Activated T-helper 1 cell treated with anti-CD3 and anti-CD28 coated beads, Interleukin-2, amount 50 U/mL, for 16 hours (primary cell): ENCODE measurements at regions not wholly inside any gene's neighbourhood (a gene's known extent, or its start where the extent isn't known, plus 50 kb on each side); places are given as distances from the start of the nearest gene placed in this dataset.

Source experiments
- DNase-seq, 2 donors: peaks; one replicate each; pipeline ENCODE4 v3.0.0-alpha.2; 2020; ENCODE audit warnings: low read depth in 1 of 2, low spot score in 1 of 2

DNA sequence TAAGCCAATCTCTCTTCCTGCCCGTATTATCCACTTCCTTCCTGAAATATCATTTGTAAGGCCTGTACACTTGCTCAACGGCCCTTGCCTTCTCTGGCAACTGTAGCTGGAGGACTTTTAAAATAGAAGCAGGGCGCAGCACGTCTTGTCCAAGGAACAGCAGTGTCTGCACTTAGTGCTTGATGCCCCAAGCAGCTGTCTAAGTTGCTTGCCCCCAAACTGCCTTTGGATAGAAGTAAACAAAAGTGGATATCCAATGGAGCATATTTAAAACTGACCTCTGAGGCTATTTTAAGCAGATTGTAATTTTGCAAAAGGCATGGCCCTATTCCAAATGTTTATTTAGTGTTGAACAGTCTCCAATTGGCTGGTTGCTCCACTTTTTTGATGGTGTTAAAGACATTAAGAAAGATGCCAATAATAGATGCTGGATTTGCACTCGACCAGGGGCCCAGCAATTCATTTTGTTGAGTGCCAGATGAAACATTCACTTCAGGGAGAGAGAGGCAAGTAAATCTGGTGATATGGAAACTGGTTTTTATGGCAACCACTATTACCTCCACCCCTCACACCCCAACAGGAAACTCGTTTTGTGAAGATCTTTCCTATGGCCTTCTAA is 526.8 kb upstream of the TBL1XR1 start:
- no peak for DNase-seq

DNA sequence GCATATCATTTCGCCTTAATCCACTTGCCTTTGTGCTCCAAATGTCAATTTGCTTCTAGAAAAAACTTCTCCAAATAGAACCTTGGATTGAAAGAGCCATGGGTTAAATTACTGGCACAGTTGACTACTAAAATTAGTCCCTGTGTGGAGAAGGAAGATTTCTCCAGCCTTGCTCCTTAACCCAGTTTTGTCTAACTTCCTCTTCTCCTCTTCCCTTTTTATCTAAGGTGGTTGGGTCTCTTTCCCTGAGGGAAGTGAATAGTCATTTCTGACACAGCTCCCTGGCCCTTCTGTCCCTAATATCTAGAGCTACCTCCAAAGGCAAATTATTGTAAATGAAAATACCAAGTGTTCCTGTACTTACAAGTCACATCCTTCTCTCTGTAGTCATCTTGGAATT is 527.9 kb upstream of the TBL1XR1 start:
- no peak for DNase-seq

DNA sequence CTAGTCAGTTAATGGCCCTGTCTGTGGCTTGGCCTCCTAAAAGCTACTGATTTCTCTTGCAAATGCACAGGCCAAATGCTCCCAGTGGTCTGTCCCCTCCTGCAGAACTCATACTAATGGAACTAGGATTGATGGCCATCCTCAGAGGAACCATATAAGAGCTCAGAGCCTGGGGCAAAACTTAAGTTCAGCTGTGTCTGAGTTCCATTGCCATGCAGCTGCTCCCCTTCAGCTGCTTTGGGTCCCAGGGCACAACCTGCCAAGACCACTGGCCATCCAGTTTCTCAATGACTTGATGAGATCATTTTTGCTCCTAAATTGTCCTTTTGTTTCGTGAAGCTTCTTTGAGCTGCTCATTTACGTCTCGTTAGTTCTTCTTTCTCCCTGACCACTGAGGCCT is 529.5 kb upstream of the TBL1XR1 start:
- no peak for DNase-seq

DNA sequence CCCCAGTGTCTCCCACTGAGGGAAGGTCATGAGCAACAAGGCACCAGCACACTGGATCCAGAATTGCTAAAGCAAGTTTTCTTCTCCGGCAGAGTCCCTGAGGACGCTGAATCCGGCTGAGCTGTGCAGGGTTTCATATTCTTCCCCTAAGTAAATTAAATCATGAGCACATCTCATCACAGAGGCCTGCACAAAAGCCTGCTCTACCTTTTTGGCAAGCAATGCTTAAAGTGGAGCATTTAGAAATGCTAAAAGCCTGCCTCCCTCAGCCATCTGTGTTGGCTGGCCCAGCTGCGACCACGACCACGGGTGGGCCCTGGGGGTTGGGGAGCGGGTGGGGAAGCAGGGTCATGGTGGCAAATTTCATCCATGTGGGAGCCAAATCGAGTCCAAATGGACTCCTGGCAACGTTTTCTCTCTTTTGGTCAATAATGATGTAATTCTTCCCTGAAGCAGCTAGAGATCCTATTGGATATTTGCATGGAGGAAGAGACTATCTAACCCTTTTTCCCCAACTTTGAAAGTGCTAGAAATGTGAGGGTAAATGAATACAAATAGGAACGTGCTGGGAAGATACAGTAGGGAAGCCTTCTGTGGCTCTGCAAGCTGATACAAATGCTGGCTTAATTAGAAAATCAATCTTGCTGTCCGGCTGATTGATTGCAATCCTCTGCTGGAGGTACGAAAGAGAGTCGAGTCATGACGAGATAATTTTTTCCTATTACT is 532.8 kb upstream of the TBL1XR1 start:
- no peak for DNase-seq

DNA sequence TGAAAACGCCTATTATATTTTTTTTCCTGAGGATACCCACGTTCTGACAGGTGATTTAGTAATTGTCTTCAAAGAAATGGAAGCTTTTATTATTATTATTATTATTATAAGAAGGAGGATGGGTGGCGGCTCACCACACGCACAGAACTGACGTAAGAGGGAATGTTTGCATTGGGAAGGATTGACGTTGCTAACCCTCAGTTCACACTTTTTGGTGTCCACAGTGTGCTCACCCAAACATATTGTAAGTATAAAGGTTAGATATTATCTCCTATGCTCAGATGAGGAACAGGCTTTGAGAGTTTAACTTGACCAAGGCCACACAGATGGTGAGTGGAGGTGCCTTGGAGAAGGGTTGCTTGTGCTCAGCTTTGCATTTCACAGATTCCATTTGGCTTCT is 533.5 kb upstream of the TBL1XR1 start:
- DNase-seq: no peak

DNA sequence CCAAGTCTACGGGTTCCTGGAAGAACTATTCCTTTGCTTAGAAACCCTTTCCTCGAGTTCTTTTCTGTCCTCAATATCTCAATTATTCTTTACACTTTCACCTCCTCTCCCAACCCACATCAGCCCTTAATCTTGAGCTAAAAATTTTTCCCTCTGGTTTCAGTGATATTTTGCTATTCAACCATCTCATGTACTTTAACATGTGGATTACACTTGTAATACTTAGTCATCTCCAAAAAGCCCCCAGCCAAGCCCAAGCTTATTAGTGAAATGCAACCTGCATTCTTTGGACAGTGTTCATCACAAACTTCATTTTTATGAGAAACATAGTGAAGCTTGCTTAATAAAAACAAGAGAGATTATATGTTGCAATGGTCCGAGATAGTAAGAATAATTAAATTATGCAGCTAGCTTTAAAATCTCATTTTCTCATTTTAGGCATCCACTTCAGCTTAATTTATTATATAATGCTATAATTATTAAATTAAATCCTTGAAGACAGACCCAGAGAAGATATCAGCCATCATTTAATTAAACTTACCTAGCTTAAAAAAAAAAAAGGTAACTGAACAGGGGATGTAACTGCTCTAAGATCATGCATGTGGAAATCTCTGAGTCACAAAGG is 534.5 kb upstream of the TBL1XR1 start:
- no peak for DNase-seq

DNA sequence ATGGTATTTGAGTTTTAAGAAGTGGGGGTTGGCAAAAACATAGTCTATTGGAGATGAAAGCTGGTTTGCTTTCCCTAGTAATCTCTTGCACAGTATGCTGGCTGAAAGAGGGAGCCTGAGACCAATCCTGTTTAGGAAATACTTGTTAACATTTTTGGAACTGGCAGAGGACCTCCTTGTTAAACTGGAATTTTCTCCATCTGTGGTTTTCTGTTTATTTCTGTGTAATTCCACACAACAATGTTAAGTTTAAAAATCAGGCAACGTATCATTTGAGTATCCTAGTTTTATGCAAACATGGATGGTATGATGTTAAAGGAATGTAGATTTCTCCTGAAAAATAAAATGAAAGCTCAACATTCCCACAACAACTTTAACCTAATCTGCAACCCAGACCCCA is 536.0 kb upstream of the TBL1XR1 start:
- DNase-seq: no peak

DNA sequence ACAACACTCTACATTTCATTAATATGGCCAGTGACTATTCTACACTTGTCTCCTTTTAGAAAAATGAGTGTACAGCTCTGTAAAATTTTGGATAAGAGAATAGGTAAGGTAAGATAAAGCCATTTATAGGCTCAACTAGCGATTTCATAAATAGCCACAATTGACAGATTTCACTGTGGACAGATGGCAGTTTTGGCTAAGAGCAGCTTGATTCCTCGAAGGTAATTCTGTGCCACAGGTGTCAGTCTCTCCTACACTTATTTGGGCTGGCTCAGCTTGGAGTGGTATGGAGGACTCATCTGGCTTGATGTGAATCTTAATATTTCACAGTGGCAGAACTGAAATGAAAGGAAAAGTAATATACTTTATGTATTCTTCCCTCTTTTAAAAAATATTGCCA is 536.7 kb upstream of the TBL1XR1 start:
- no peak for DNase-seq

DNA sequence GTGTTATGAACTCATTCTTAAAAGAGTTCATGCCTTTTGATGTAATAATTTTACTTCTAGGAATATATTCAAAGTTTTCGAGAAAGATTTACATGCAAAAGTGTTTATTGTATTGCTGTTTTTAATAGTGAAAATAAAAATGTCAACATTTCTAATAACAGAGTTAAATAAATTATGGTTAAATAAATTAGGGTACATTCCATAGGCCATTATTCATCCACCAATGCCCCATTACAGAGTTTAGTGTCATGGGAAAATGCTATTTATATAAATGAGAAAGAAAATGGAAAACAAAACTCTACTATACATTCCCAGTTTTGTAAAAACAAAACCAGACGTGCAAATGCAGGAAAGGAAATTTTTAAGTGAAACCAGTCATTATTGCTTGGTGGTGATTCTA is 538.1 kb upstream of the TBL1XR1 start:
- no peak for DNase-seq

DNA sequence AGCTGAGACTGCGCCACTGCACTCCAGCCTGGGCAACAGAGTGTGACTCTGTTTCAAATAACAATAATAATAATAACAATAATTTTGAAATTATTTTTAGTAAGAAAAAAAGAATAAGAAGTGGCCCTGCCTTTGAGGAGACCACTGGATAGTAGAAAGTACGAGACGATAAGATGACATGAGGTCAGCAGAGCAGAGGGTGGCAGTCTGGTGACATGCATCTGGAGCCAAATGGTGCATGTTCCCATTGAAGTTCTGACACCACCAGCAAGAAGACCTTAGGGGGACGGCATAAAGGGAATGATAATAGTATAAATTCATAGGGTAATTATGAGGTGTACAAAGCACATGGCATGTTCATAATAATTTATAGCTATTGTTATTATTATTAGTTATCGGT is 542.2 kb upstream of the TBL1XR1 start:
- no peak for DNase-seq

DNA sequence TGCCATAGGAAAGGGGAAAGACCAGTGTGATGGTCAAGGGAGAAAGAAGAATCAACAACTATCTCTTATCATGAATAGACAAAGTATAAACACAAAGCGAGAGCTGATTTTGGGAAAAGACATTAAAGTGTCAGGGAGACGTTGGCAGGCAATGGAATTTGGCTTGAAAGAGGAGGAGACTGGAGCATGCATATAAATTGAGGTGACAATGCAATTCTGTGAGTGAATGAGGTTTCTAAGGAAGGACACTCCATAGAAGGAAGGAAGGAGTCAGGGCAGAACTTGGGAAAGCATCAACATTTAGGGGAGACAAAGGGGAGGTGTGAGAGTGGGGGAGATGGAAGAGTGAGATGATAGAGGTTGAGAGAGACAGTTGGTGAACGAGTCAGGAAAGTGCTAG is 543.0 kb upstream of the TBL1XR1 start:
- DNase-seq: no peak

DNA sequence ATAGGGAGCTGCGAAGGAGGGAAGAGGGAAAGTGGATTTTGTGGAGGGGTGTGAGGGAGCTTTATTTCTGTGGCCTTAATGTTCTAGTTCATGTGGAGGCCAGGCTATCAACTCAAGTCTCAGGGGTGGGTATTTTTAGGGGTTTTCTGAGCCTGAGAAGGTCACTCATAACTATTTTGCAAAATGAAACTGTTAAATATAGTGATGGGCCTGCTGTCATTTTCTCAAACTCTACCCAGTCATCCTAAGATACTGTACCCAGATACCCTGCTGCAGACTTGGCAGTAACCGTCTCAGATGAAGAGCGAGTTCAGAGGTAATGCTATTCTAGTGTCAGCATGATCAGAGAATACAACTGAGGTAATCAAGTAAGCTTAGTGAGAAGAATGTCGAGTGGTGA is 545.0 kb upstream of the TBL1XR1 start:
- no peak for DNase-seq

DNA sequence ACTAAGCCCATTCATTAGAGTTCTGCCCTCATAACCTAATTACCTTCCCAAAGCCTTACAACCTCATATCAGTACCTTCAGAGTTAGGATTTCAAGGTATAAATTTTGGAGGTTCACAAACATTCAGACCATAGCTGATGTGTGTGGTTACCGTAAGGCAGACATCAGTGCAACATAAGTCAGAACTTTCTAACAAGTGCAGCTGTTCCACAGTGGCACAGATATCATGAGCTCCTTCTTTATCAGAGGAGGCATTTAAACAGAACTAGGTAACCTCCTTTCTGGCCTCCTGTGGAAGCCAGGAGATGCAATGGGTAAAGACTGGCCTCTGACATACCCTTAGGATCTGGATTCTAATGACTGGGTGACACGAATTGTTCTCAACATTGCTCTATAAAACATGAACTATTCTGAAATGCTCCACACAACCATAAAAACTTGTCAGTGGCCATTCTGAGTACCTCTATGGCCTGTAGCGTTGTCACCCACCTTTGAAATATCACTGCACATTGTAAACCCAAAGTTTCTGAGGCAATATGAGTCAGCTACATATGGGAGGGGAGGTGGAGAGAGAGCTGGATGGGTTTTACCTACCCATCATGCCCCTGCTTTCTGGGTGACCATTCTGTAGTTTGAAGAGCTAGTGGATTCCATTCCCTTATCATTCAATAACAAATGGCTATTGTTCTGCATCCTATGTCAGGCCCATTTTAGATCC is 546.0 kb upstream of the TBL1XR1 start:
- no peak for DNase-seq

DNA sequence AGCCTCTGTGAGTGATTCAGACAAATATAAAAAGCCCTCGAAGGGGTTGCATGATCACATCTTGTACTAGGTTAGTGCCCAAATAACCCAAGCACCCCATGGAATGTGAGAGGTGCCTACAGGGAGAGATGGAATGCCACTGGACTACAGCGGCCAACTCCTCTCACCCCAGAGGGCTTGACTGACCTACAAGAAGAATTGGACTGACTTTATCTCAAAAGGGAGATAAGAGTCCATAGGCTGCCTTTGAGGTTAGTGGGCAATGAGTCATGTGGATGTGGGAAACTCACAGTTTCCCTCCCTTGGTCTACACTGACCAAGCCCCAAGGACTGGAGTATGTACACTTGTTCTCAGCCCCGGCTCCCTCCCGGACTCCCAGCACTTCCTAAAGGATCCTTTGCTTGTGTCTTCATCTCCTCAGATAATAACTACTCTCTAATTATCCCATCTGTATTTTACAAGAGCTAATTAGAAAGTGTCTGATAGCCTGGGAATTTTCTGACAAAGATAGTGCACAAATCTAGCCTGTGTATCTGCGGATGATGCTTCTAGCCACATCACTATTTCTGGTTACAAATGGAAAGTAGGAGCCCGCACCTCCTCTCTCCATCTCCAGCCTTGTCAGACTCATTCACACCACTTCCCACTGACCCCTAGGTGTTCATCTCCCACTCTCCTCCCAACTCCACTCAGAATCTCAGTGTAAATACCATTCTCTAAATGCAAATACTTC is 547.8 kb upstream of the TBL1XR1 start:
- DNase-seq: no peak

DNA sequence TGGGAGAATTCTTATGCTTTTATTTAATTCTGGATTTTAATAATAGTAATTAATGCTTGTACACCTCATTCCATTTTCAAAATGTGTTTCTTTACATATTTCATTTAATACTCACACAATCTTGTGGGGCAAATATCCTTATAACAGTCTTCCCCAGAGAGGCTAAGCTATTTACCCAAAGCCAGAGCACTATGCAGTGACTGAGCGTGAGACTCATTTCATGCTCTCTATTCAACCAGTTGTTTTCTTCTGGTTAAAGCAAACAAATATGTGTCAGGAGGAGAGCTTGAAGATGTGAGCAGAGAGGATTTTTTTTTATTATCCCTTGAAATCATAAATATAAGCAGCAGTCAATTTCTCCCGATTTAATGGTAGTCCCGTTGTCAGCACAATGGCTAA is 548.3 kb upstream of the TBL1XR1 start:
- no peak for DNase-seq

DNA sequence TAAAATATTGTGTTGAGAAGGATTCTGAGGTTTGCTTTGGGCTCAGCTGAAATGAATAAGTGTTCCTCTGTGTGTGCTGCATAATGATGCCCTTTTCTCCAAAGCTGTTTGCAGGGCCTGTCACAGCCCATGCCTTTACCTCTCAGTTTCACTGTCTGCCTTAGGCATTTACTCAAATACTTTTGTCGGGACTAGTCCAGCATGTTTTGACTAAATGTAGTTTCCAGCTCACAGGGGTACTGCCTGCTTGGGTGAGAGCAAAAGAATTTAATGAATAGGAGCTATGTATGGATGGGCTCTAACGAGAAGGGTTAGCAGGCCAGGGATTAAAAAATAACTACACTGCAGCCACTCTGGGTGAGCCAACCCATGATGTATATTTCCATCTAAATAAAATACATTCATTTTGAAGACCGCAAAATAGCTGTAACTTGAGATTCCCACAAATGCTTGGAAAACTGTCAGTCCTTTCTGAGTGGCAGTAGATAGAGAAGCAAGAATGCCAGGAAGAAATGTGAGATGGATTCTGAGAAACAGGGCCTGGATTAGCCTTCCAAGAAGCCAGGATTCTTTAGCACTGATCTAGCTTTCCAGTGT is 549.2 kb upstream of the TBL1XR1 start:
- no peak for DNase-seq

DNA sequence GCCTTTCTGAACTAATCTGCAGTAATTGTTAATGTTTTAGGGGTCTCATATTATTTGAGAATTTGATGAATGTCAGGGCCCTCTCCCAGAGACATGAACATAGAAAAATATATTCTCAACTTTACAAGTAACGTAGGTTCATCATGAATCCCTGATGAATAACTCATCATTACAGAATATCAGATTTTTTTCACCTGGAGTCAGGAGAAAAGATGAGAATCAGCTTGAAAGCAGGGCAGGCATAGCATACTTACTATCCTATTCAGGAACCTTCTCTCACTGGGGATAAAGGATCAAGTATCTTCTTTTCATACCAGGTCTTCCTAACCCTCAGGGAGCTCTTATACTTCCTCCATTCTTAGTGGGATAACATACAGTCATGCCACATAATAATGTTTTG is 552.6 kb upstream of the TBL1XR1 start:
- no peak for DNase-seq

DNA sequence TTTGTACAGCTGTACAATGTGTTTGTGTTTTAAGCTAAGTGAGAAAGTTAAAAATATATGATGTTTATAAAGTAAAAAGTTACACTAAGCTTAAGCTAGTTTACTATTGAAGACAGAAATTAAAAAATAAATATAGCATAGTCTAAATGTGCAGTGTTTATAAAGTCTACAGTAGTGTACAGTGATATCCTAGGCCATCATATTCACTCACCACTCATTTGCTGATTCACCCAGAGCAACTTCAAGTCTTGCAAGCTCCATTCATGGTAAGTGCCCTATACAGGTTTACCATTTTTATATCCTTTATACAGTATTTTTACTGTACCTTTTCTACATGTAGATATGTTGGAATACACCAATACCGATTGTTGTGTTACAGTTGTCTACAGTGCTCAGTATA is 553.2 kb upstream of the TBL1XR1 start:
- no peak for DNase-seq

DNA sequence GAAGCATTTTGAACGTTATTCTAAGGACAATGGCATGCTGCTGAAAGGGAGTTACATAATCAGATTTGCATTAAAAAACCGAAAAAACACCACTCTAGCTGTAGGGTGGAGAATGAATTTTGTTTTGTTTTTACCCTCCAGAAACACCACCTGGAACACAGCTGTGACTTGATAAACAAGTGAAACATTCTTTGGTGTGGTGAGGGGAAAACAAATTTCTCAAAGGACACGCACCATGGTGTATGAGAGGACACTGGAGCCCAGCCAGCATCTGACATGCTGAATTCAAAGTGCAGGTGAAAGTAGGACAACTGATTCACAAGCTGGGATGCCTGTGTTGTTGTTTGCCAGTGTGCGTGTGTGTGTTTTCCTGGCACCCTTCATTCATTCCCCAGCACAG is 554.5 kb upstream of the TBL1XR1 start:
- no peak for DNase-seq

DNA sequence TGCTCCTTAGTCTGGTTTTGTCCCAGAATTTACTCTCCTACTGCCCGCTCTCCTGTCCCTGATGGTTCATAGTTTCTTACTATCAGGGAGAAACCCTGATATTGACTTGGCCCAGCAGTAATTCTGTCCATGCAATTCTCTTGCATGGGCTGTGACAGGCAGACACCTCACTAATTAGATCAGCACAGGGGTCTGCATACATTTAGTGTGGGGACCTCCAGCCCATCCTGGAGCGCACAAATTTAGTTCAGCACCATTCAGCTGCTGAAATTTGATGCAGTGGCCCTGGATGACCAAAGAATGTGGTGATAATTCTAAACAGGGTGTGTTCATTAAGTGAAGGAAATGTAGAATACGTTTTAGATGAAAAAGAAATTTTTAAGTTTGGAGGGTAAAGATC is 555.5 kb upstream of the TBL1XR1 start:
- DNase-seq: no peak
